ENCODE measurements at regions not wholly inside any gene's neighbourhood (a gene's known extent, or its start where the extent isn't known, plus 50 kb on each side); places are given as distances from the start of the nearest gene placed in this dataset.
A peak's percentile ranks its signal among the peaks of the same experiment; 100 is the strongest.

DNA sequence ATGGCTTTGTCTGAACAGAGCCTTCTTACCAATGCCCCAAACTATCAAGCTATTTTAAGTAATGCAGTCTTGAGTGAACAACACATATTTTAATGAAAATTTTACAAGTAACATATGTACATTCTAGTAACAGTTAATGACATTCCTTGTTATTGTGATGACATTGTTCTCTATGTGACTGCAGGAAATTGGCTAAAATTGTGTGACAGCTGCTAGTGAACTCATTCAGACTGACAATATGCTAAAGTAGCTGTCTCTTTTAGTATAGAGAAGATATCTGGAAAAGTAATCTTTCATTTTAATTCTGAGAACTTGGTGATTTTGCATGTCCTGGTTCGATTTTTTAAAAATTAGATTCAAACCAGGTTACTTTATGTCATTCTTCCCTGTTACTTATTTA lies 259.8 kb upstream of the MAGI2 start:
- no peak for DNase-seq (ENCODE audit: low read depth)
- in situ Hi-C loops (cut with HindIII; ENCODE audit: low pct_unique_long_range_greater_than_20kb, low sequenced_read_pairs), result no loop called here

DNA sequence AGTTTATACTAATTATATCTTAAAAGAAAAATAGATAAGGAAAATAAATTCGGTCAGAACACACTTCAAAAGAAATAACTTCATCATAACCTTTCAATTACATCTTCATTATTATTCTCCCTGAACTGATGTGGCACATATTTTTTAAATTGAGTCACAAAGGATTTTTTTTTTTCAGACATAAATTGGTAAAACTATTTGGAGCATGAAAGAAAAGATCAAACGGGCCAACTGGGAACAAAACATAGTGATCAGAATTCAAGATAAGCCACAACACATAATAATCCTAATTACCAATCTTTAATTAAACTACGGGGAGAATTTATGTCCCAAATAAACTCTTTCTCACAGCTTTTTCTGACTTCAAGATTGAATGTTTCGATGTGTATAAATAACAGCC lies 258.2 kb upstream of the MAGI2 start:
- DNase-seq (ENCODE audit: low read depth), result no peak
- in situ Hi-C loops (cut with HindIII; ENCODE audit: low pct_unique_long_range_greater_than_20kb, low sequenced_read_pairs), result no loop called here

DNA sequence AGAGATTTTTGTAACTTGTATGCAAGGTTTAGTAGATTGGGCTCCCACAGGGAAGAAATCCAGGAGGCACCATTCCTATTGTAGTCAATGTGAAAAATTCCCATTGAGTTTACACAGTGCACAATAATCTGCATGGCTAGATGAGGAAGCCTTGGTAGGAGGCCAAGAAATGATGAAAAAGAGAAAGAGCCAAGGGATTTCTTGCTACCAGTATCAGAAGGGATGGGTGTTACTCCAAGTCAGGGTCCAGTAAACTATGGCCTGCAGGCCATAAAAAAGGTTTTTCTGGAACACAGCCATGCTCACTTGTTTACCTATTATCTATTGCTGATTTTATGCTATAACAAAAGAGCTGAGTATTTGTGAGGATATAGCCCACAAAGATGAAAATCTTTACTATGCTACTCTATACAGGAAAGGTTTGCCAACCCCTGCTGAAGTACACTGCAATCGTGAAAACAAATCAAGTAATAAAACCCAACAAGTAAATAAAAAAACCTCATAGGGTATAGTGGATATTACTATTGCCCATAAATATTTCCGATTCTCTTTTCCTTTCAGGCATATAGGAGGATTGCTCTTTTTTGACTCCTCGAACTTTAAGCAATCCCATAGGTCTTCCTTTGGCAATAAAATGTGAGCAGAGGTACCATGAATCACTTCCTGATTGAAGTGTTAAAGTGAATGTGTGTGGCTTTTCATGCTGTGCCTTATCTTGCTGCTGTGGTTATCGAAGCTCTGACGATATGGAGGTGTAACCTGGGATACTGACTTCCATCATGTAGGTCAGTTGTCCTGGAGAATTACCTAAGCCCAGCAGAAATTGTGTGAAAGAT lies 256.3 kb upstream of the MAGI2 start:
- in situ Hi-C loops (cut with HindIII; ENCODE audit: low pct_unique_long_range_greater_than_20kb, low sequenced_read_pairs), result no loop called here
- no peak for DNase-seq (ENCODE audit: low read depth)

DNA sequence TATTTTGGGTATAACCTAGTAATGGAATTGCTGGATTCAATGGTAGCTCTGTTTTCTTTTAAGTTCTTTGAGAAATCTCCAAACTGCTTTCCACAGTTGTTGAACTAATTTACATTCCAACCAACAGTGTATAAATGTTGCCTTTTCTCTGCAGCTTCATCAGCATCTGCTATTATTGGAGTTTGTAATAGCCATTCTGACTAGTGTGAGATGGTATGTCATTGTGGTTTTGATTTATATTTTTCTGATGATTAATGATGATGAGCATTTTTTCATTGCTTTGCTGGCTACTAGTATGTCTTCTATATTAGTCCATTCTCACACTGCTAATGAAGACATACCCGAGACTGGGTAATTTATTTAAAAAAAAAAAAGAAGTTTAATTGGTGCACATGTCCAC lies 248.6 kb upstream of the MAGI2 start:
- in situ Hi-C loops (cut with HindIII; ENCODE audit: low pct_unique_long_range_greater_than_20kb, low sequenced_read_pairs), result no loop called here
- no peak for DNase-seq (ENCODE audit: low read depth)

DNA sequence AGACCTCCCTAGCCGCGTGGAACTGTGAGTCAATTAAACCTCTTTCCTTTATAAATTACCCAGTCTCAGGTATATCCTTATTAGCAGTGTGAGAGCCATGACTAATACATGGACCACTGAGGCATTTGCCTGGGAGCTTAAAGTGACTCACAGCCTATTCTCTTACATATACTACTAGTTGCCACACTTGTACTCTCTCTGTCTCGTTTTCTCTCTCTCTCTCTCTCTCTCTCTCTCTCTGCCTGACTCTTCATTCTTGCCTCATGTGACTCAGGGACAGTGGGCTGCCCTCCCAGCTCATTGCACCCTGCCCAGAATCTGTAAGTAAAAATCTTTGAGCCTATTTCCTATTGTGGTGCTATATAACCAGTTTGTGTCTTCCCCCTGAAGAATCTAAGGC lies 238.5 kb upstream of the MAGI2 start:
- DNase-seq (ENCODE audit: low read depth), result peak; percentile 51
- in situ Hi-C loops (cut with HindIII; ENCODE audit: low pct_unique_long_range_greater_than_20kb, low sequenced_read_pairs), result no loop called here

DNA sequence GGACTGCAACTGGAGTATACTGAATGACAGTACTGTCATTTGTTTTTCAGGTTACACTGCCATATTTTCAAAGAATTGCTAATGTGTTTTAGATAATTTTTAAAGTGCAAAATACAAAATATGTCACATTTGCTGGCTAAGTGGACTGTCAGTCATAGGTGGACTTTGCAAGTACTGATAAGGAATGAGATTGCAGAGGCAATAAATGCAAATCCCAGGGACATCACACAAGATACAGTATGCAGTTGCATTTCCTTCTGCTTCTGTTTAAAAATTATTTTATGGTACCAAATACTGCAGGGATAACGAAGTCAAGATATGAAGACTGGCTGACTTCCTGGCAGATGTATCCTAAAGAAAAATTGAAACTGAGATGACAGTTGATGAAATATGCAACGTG lies 237.6 kb upstream of the MAGI2 start:
- no peak for DNase-seq (ENCODE audit: low read depth)
- in situ Hi-C loops (cut with HindIII; ENCODE audit: low pct_unique_long_range_greater_than_20kb, low sequenced_read_pairs), result no loop called here

DNA sequence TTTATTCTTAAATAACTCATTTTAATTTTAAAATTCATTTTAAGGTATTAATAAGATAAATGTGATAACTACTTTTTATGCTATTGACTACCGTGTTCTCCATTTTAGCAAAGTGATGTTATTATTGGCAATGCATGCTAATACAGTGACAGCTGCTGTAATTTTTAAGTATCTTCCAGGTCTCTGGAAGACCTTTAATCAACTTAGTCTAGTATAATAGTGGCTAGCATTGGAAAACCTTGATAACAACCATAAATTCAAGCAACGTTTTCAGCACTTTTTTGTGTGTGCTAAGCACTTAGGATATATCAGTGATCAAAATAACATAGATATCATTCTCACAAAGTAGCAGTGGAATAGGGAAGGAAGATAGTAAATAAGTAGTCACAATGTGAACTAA lies 230.9 kb upstream of the MAGI2 start:
- no peak for DNase-seq (ENCODE audit: low read depth)
- in situ Hi-C loops (cut with HindIII; ENCODE audit: low pct_unique_long_range_greater_than_20kb, low sequenced_read_pairs), result no loop called here

DNA sequence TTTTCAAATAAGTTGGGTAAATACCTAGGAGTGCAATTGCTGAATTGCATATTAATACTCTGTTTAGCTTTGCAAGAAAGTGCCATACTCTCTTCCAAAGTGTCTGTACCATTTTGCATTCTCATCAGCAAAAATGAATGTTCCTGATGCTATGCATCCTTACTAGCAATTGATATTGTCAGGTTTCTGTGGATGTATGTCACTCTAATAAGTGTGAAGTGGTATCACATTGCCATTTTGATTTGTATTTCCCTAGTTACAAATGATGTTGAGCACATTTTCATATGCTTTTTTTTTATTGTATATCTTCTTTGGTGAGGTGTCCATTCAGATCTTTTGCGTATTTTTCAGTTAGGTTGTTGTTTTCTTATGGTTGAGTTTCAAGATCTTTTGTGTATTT lies 230.4 kb upstream of the MAGI2 start:
- in situ Hi-C loops (cut with HindIII; ENCODE audit: low pct_unique_long_range_greater_than_20kb, low sequenced_read_pairs), result no loop called here
- DNase-seq (ENCODE audit: low read depth), result no peak

DNA sequence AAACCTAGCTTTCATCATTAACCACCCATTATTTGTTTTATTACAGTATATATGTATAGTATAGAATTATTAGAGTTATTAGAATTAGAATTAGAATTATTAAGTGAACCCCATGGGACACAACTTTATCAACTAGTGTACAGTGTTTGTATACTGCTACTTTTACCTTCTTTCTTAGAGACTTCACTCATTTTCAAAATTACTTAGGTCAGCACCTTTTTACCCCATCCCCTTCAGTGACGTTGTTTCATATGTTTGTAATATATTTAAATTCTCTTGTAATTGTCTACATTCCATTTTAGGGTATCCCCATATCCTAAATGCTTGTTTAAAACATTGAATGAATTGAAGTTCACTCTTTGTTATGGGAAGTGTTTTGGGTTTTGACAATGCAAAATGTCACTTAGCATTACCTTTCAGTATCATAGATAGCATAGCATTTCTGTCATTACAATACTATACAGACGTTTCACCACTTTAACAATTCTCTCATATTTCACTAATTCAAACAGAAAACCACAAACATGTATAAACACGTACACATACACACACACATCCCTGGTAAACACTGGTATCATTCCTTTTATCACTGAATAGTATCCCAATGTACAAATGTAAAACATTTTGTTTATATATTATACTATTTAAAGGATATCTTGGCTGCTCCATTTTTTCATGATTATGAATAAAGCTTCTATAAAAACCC lies 229.9 kb upstream of the MAGI2 start:
- no peak for DNase-seq (ENCODE audit: low read depth)
- in situ Hi-C loops (cut with HindIII; ENCODE audit: low pct_unique_long_range_greater_than_20kb, low sequenced_read_pairs), result no loop called here

DNA sequence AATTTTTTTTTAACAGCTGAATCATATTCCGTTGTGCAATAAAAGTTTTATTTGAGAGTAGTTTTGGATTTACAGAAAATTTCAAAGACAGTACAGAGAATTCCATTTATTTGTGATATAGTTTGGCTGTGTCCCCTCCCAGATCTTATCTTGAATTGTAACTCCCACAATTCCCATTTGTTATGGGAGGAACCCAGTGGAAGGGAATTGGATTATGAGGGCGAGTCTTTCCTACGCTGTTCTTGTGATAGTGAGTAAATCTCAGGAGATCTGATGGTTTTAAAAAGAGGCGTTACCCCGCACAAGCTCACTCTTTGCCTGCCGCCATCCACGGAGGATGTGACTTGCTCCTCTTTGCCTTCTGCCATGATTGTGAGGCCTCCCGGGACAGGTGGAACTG lies 228.0 kb upstream of the MAGI2 start:
- in situ Hi-C loops (cut with HindIII; ENCODE audit: low pct_unique_long_range_greater_than_20kb, low sequenced_read_pairs), result no loop called here
- no peak for DNase-seq (ENCODE audit: low read depth)

DNA sequence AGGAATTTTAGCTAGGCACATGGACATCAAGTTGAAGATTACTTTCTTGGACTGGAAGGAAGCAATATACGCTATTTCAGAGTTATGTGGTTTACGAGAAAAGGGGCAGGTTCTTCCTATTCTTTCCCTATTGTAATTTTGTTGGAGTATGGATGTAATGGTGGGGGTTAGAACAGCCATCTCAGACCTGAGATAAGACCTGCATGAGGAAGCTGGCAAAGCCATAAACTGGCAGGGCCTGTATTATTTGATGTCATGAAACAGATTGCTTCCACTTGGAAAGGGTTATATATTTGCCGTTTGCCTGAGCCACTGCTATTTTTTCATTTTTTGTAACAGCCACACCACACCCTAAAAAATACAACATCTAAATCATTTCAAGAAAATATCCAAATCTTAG lies 220.5 kb upstream of the MAGI2 start:
- in situ Hi-C loops (cut with HindIII; ENCODE audit: low pct_unique_long_range_greater_than_20kb, low sequenced_read_pairs), result no loop called here

DNA sequence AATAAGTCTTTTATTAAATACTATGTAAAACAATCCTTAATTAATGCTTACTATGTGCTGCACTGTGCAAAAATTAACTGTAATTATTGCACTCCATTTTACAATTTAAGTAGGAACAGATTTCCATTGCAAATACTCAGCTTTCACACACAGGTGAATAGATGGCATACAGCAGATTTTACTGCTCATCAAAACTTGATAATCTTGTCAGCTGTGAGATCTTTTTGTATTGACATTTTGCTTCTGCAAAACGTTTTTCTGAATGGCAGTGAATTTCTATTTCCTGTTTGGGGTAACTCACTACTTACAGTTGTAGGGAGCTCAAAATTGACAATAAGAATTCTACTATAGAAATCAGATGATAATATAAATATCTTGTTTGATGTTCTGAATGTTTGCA lies 220.0 kb upstream of the MAGI2 start:
- in situ Hi-C loops (cut with HindIII; ENCODE audit: low pct_unique_long_range_greater_than_20kb, low sequenced_read_pairs), result no loop called here
- no peak for DNase-seq (ENCODE audit: low read depth)

More for the DNA sequence above, 220.5 kb upstream of the MAGI2 start:
- no peak for DNase-seq (ENCODE audit: low read depth)

DNA sequence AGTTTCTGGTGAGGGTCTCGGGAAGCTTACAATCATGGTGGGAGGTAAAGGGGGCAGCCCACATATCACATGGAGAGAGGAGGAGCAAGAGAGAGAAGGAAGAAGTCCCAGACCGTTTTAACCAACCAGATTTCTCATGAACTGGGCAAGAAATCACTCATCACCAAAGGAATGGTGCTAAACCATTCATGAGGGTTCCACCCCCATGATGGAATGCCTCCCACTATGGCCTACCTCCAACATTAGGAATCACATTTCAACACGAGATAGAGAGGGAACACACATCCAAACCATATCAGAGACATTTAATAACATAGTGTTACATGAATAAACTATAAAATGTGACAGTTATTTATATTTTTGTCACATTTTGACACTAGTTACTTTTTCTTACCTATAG lies 214.8 kb upstream of the MAGI2 start:
- no peak for DNase-seq (ENCODE audit: low read depth)
- in situ Hi-C loops (cut with HindIII; ENCODE audit: low pct_unique_long_range_greater_than_20kb, low sequenced_read_pairs), result no loop called here

DNA sequence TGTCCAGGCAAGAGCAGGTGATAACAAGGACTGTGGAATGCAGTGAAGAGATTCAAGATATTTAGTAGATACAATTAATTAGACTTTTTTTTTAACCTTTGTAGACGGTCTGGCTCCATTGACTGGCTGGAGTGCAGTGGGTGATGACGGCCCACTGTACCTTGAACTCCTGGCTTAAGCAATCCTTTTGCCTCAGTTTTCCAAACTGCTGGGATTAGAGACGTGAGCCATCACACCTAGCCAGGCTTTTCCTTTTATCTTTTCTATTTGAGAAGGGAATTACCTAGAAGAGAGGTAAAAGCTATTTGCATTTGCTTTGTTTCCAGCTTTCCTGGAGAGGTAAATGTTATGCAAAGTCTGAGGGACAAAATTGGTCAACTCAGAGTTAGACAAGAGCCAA lies 213.0 kb upstream of the MAGI2 start:
- no peak for DNase-seq (ENCODE audit: low read depth)
- in situ Hi-C loops (cut with HindIII; ENCODE audit: low pct_unique_long_range_greater_than_20kb, low sequenced_read_pairs), result no loop called here

DNA sequence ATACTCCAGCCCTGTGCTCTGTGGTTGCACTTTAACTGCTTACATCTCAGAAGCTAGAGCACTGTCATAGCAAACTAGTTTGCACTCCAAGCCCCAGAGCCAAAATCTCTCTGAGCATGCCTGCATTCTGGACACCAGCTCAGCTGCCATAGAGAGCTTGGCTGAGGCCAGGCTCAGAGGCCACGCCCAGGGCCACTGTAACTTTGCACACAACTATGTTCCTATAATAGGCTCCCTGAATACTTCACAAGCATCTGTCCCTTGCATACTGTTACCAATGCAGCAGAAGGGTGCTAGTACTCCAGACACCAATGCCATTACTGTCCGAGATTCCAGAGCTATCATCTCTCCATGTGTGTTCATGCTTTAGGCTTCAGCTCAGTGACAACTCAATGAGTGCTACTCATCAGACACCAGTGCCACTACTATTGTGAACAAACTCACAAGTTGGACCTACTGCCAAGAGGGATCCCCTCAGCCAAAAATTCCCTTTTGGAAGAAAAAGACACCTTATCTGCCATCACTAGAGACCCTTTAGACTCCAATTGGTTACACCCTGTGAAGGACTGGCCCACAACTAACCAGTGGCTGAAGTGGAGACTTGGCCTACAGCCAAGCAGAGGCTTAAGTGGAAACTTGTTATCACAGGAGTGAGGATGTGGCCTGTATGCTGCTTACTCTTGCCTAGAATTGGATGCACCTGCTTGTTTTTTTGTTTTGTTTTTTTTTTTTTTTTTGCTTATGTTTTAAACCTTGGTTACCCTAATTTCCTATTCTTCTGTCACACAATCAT lies 211.6 kb upstream of the MAGI2 start:
- in situ Hi-C loops (cut with HindIII; ENCODE audit: low pct_unique_long_range_greater_than_20kb, low sequenced_read_pairs), result no loop called here

DNA sequence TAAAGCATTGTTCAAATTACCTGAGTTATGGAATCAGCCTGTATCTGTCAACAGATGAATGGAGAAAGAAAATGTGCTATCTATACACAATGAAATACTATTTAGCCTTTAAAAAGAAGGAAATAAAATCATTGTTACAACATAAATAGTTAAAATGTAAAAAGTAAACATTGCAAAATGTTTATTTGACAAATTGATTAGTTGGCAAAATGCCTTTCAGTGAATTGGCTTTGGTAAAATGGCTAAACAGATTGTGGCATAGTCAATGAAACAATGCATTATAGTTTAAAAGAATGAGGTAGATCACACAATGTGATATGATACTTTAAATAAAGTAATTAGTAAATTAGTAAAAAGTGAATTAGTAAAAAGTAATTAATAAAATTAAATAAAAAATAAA lies 204.8 kb upstream of the MAGI2 start:
- in situ Hi-C loops (cut with HindIII; ENCODE audit: low pct_unique_long_range_greater_than_20kb, low sequenced_read_pairs), result no loop called here
- no peak for DNase-seq (ENCODE audit: low read depth)

More for the DNA sequence above, 211.6 kb upstream of the MAGI2 start:
- no peak for DNase-seq (ENCODE audit: low read depth)

DNA sequence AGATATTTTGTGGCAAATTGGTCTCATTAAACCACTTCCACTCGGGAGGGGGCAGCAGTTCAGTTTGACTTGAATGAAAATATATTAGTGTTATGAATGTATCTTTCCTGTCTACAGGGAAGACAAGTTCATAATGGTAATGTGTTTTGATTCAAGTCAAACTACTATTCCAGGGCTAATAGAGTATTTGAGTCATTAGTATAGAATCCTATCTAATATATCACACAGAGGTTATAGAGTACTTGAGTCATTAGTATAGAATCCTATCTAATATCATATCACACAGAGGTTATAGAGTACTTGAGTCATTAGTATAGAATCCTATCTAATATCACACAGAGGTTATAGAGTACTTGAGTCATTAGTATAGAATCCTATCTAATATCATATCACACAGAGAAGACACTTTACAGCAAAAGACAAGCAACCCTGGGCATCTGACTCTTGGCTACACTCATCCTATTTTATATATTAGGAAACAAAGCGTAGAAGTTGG lies 199.7 kb upstream of the MAGI2 start:
- in situ Hi-C loops (cut with HindIII; ENCODE audit: low pct_unique_long_range_greater_than_20kb, low sequenced_read_pairs), result no loop called here
- DNase-seq (ENCODE audit: low read depth), result no peak

DNA sequence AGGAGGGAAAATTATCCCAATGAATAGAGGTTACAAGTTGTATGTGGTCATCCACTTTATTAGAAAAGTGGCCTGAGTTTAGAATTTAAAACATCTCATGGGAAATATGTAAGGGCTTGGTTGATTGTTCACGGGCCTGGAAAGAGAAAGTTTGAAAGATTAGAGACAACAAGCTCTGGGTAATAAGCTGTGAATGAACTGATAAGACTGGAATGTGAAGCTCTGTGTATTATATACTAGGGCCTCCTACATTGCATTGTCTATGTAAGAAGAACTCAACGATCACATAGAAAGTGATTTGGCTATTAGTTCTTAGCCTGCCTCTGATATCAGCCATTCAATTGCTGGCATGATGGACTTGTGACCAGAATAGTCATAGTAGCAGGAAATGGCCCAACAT lies 199.2 kb upstream of the MAGI2 start:
- no peak for DNase-seq (ENCODE audit: low read depth)
- in situ Hi-C loops (cut with HindIII; ENCODE audit: low pct_unique_long_range_greater_than_20kb, low sequenced_read_pairs), result no loop called here

DNA sequence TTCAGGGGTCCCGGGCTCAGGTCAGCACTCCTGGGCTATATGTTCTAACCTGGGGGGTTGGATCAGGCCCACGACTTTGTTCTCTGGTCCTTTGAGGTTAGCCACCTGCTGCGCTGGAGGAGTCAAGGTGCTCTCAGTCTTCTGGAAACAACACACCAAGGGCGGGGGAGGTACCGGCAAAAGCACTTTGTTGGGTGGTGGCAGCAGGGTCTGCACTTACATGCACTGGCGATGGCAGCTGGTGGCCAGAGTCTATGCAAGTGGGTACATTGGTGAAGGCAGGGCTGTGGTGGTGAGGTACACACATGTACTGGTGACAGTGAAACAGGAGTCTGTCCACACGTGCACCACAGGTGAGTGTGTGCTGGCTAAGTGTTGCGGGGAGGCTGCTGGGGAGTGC lies 194.2 kb upstream of the MAGI2 start:
- DNase-seq (ENCODE audit: low read depth), result no peak
- in situ Hi-C loops (cut with HindIII; ENCODE audit: low pct_unique_long_range_greater_than_20kb, low sequenced_read_pairs), result no loop called here
